ENCODE measurements at regions not wholly inside any gene's neighbourhood (a gene's known extent, or its start where the extent isn't known, plus 50 kb on each side); places are given as distances from the start of the nearest gene placed in this dataset.

DNA sequence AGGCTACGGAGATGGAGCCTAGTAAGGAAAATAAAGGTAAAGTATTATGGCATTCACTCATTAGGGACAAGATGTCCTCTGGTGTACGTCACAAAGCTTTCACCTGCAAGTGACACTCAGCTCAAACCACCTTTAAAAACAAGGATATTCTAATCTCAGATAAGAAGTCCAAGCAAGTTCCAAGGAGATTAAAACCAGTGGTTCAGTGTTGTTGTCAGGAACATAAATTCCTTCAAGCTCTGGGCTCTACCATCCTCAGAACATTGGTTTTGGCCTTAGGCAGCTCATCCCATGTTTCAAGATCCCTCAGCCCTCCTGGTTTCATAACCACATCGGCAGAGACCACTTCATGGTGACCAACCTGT lies 116.5 kb downstream of the LY86 start:
- intact Hi-C loops (cut with micrococcal nuclease), result no loop called here
- Histone ChIP-seq H3K9me3 (replicated peaks; ENCODE audit: control insufficient read depth, insufficient read depth, low read length) (no peaks in the 10 kb centered on the region), H3K9me1 (replicated peaks; ENCODE audit: control insufficient read depth, extremely low read depth, insufficient read depth, low read length) (no peaks in the 10 kb centered on the region), H3K36me3 (ENCODE audit: control insufficient read depth in 2 of 2, extremely low read depth in 1 of 2, insufficient read depth in 2 of 2, low read length in 2 of 2) (no peaks in the 10 kb centered on the region), H3K4me1 (ENCODE audit: control insufficient read depth, extremely low read depth, insufficient read depth, low read length) (no peaks in the 10 kb centered on the region), H3K27me3 (ENCODE audit: control insufficient read depth in 2 of 2, insufficient read depth in 2 of 2, low read length in 2 of 2) (peaks cover 3 to 4% of the 10 kb centered on the region in 2 experiments), H4K20me1 (replicated peaks; ENCODE audit: control insufficient read depth, extremely low read depth, insufficient read depth, low read length) (no peaks in the 10 kb centered on the region), H2AFZ (ENCODE audit: low read depth, low read length) (no peak overlapping the region), H3K4me3 (replicated peaks in 1 of 3; ENCODE audit: insufficient read depth in 1 of 3, low read depth in 1 of 3, low read length in 3 of 3) (no peak overlapping the region), H3K9ac (replicated peaks; ENCODE audit: extremely low read depth, insufficient read depth, low read length) (no peak overlapping the region), H3K4me2 (ENCODE audit: insufficient read depth, low read length) (no peak overlapping the region), H3K79me2 (ENCODE audit: control insufficient read depth, insufficient read depth, low read length) (no peaks in the 10 kb centered on the region), H3K27ac (ENCODE audit: insufficient read depth, low read depth, low read length) (no peak overlapping the region)
- CTCF ChIA-PET, result interaction anchor here (1.3 to 3.5 kb wide), 2 partner anchors 8 to 18 kb away, joined by 3 to 24 read pairs; no protein-coding TSS in a partner anchor
- FAIRE-seq (no peak), DNase-seq (ENCODE audit: low read depth, low spot score) (no peak)
- dilution Hi-C loops (cut with MboI; ENCODE audit: extremely low pct_ligation_motif_present, low sequenced_read_pairs), result no loop called here
- no TSS peak for BruUV-seq (replicated peaks)
- TF ChIP-seq, protein P1, sequence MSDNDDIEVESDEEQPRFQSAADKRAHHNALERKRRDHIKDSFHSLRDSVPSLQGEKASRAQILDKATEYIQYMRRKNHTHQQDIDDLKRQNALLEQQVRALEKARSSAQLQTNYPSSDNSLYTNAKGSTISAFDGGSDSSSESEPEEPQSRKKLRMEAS (IDR thresholded peaks at IDR 0.05; ENCODE audit: insufficient read depth, insufficient read length), result no peak
- TF ChIP-seq FOS (IDR thresholded peaks at IDR 0.05; ENCODE audit: borderline replicate concordance, insufficient read depth, low read length) (no peak), MYC (IDR thresholded peaks at IDR 0.05; ENCODE audit: low read depth, low read length) (no peak), POLR2AphosphoS5 (IDR thresholded peaks at IDR 0.05; ENCODE audit: insufficient read depth, low read depth, low read length) (no peak), EZH2 (IDR thresholded peaks at IDR 0.05; ENCODE audit: borderline replicate concordance, low read depth, low read length, severe bottlenecking) (no peak), JUN (IDR thresholded peaks at IDR 0.05; ENCODE audit: borderline replicate concordance, insufficient read depth, insufficient read length, low read depth) (no peak), GATA2 (IDR thresholded peaks at IDR 0.05; ENCODE audit: insufficient read depth, insufficient read length, low read depth, low read length) (no peak), POLR2A (IDR thresholded peaks at IDR 0.05; ENCODE audit: low read depth, low read length) (no peak)
- TF ChIP-seq, protein P2, sequence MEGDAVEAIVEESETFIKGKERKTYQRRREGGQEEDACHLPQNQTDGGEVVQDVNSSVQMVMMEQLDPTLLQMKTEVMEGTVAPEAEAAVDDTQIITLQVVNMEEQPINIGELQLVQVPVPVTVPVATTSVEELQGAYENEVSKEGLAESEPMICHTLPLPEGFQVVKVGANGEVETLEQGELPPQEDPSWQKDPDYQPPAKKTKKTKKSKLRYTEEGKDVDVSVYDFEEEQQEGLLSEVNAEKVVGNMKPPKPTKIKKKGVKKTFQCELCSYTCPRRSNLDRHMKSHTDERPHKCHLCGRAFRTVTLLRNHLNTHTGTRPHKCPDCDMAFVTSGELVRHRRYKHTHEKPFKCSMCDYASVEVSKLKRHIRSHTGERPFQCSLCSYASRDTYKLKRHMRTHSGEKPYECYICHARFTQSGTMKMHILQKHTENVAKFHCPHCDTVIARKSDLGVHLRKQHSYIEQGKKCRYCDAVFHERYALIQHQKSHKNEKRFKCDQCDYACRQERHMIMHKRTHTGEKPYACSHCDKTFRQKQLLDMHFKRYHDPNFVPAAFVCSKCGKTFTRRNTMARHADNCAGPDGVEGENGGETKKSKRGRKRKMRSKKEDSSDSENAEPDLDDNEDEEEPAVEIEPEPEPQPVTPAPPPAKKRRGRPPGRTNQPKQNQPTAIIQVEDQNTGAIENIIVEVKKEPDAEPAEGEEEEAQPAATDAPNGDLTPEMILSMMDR (IDR thresholded peaks at IDR 0.05; ENCODE audit: extremely low read depth in 1 of 2, insufficient read depth in 1 of 2, low read depth in 1 of 2, low read length in 2 of 2), result no peak
- POLR2A ChIA-PET, result no interaction called here
